Smooth muscle cell (in vitro differentiated cells): ENCODE measurements at regions not wholly inside any gene's neighbourhood (a gene's known extent, or its start where the extent isn't known, plus 50 kb on each side); places are given as distances from the start of the nearest gene placed in this dataset.
"Not testable (repeated sequence)": the region's sequence is repeated elsewhere in the genome, so short reads cannot be mapped to it uniquely, and the experiment has no call there.

Source experiments
- DNase-seq: peaks from one replicate; lab custom pipeline; 2025; ENCODE audit not compliant: unreplicated experiment; lab: John Stamatoyannopoulos, UW
- H2AFZ ChIP-seq: fragments of 200-600 bp; sonication (generic); 2 replicates; pipeline ENCODE4 v1.6.0; 2016; ENCODE audit warnings: antibody characterized with exemption, low read depth, mild to moderate bottlenecking
- H3F3A ChIP-seq: fragments of 200-600 bp; sonication (generic); 2 replicates; pipeline ENCODE4 v1.6.0; 2017; ENCODE audit warnings: antibody characterized with exemption, low read depth
- H3K27ac ChIP-seq: fragments of 200-600 bp; sonication (generic); 2 replicates; pipeline ENCODE4 v1.5.1; 2016; ENCODE audit warnings: low read depth, mild to moderate bottlenecking
- H3K27me3 ChIP-seq: fragments of 200-600 bp; sonication (generic); 2 replicates; pipeline ENCODE4 v1.6.1; 2016; ENCODE audit warnings: low read depth, mild to moderate bottlenecking
- H3K36me3 ChIP-seq: fragments of 200-600 bp; sonication (generic); 2 replicates; pipeline ENCODE4 v1.5.1; 2016; ENCODE audit warnings: low read depth
- H3K4me1 ChIP-seq: fragments of 200-600 bp; sonication (generic); 2 replicates; pipeline ENCODE4 v1.5.1; 2016; ENCODE audit warnings: low read depth
- H3K4me2 ChIP-seq: fragments of 200-600 bp; sonication (generic); 2 replicates; pipeline ENCODE4 v1.6.0; 2016; ENCODE audit warnings: mild to moderate bottlenecking
- H3K4me3 ChIP-seq: fragments of 200-600 bp; sonication (generic); 2 replicates; pipeline ENCODE4 v1.5.1; 2016; ENCODE audit warnings: mild to moderate bottlenecking
- H3K79me2 ChIP-seq: fragments of 200-600 bp; sonication (generic); 2 replicates; pipeline ENCODE4 v1.6.0; 2016; ENCODE audit warnings: low read depth, mild to moderate bottlenecking
- H3K9ac ChIP-seq: fragments of 200-600 bp; sonication (generic); 2 replicates; pipeline ENCODE4 v1.6.0; 2016; ENCODE audit warnings: low read depth
- H3K9me3 ChIP-seq: fragments of 200-600 bp; sonication (generic); replicated peaks from 2 replicates; pipeline ENCODE4 v1.5.1; 2016; ENCODE audit warnings: low read depth
- H4K20me1 ChIP-seq: fragments of 200-600 bp; sonication (generic); 2 replicates; pipeline ENCODE4 v1.6.0; 2016; ENCODE audit warnings: low read depth
- CTCF ChIP-seq: fragments of 200-600 bp; sonication (generic); IDR thresholded peaks from 2 replicates; pipeline ENCODE4 v1.5.1; 2017; ENCODE audit warnings: borderline replicate concordance, mild to moderate bottlenecking, antibody characterized with exemption; ENCODE audit not compliant: insufficient read depth, poor library complexity, severe bottlenecking
- WGBS: methylation state at CpG from one replicate; pipeline ENCODE4 v1.1.7; 2016; ENCODE audit warnings: low lambda C conversion rate; 5-methylcytosine and 5-hydroxymethylcytosine counted together

- no peak for DNase-seq
- Histone ChIP-seq H3K4me3 (no peak overlapping the region), H3K36me3 (no peaks in the 10 kb centered on the region), H3K9ac (no peak overlapping the region), H3K4me2 (no peak overlapping the region), H3K27ac (no peak overlapping the region), H3K79me2 (no peaks in the 10 kb centered on the region), H4K20me1 (no peaks in the 10 kb centered on the region), H2AFZ (no peak overlapping the region), H3K4me1 (no peaks in the 10 kb centered on the region), H3F3A (no peaks in the 10 kb centered on the region), H3K27me3 (no peaks in the 10 kb centered on the region), H3K9me3 (no peaks in the 10 kb centered on the region)
- WGBS: 92% methylated on average over 3 of the region's 3 CpGs
- TF ChIP-seq CTCF: no peak
Measured at GRCh38 chr6:113683968-113684367, 173.2 kb upstream of the MARCKS start.

DNA sequence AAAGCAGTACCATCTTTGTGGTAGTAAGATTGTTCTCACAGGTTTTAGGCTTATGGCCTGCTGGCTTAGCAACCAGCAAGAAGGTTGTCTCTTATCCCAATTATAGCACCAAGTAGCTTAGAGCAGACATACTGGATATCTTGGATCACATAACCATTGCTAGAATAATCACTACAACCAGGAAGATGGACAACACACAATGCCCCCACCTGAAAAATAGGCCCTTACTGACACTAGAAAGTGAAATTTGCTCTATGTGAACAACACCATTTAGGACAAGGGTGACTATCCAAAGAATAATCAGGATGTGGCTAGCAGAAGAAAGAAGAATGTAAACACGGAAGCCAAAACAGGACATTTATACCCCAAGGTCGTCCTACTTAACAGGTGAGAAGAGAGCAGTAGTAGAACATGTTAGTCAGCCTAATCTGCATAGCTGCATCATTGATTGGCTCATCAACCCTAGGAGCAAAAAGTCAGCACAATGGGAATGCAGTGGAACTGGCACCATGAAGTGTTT is 172.7 kb upstream of the MARCKS start:
- Histone ChIP-seq H3K9ac (no peak overlapping the region), H3K36me3 (no peaks in the 10 kb centered on the region), H3K9me3 (no peaks in the 10 kb centered on the region), H3K4me3 (no peak overlapping the region), H3K79me2 (no peaks in the 10 kb centered on the region), H3F3A (no peaks in the 10 kb centered on the region), H3K4me1 (no peaks in the 10 kb centered on the region), H2AFZ (no peak overlapping the region), H4K20me1 (no peaks in the 10 kb centered on the region), H3K4me2 (no peak overlapping the region), H3K27ac (no peak overlapping the region), H3K27me3 (no peaks in the 10 kb centered on the region)
- DNase-seq: no peak
- 48% methylated on average over 2 of the region's 2 CpGs for WGBS
- TF ChIP-seq CTCF: no peak

DNA sequence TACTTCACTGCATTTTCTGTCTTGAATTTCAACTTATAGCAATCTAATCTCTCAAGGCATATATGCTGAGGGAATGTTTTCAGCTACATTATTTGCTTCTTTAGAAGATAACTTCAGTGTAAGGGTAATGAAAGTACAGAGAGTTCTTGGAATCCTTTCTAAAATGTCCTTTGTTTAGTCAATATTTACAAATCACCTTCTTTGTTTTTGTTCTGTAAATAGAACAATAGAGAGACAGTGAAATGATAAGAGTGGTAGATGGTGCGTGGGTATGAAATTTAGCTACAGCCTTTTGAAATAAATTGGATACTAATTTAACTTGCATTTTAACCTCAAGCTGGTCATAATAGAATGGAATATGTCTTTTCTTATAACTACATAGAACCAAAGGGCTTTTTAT is 171.1 kb upstream of the MARCKS start:
- no peaks in the 10 kb centered on the region for H4K20me1 ChIP-seq
- H3K4me1 ChIP-seq: no peaks in the 10 kb centered on the region
- H3K27me3 ChIP-seq: no peaks in the 10 kb centered on the region
- DNase-seq: no peak
- no peak overlapping the region for H3K27ac ChIP-seq
- H3K36me3 ChIP-seq: no peaks in the 10 kb centered on the region
- H3K79me2 ChIP-seq: no peaks in the 10 kb centered on the region
- H2AFZ ChIP-seq: no peak overlapping the region
- 97% methylated on average over 1 of the region's 1 CpG for WGBS
- TF ChIP-seq CTCF: no peak
- no peak overlapping the region for H3K9ac ChIP-seq
- H3K4me2 ChIP-seq: no peak overlapping the region
- no peaks in the 10 kb centered on the region for H3K9me3 ChIP-seq
- H3F3A ChIP-seq: no peaks in the 10 kb centered on the region
- no peak overlapping the region for H3K4me3 ChIP-seq

GRCh38 chr6:113689620-113690019 is 167.5 kb upstream of the MARCKS start:
- 100% methylated on average over 4 of the region's 4 CpGs for WGBS

More at GRCh38 chr6:113689620-113690019, 167.5 kb upstream of the MARCKS start:
- H3K27ac ChIP-seq, H3K36me3 ChIP-seq, H3K9me3 ChIP-seq, H3K4me2 ChIP-seq, H4K20me1 ChIP-seq, DNase-seq, H3F3A ChIP-seq, H3K4me1 ChIP-seq, H3K27me3 ChIP-seq, H2AFZ ChIP-seq, H3K4me3 ChIP-seq, H3K9ac ChIP-seq, H3K79me2 ChIP-seq: not testable (repeated sequence)
